Endodermal cell (in vitro differentiated cells): ENCODE measurements at regions not wholly inside any gene's neighbourhood (a gene's known extent, or its start where the extent isn't known, plus 50 kb on each side); places are given as distances from the start of the nearest gene placed in this dataset.
"Not testable (repeated sequence)": the region's sequence is repeated elsewhere in the genome, so short reads cannot be mapped to it uniquely, and the experiment has no call there.

Source experiments
- DNase-seq: peaks from one replicate; pipeline ENCODE4 v3.0.0-alpha.2; 2017
- H3K27ac ChIP-seq: 2 replicates; pipeline ENCODE4 v1.5.1; 2013; ENCODE audit warnings: mild to moderate bottlenecking, low read depth, low read length, moderate library complexity
- H3K27me3 ChIP-seq: 2 replicates; pipeline ENCODE4 v1.6.1; 2013; ENCODE audit warnings: mild to moderate bottlenecking, low read length, moderate library complexity; ENCODE audit not compliant: insufficient read depth, control insufficient read depth, poor library complexity, severe bottlenecking
- H3K36me3 ChIP-seq: 2 replicates; pipeline ENCODE4 v1.7.0; 2013; ENCODE audit warnings: mild to moderate bottlenecking, low read length, moderate library complexity; ENCODE audit not compliant: control insufficient read depth, insufficient read depth
- H3K4me1 ChIP-seq: one replicate; pipeline ENCODE4 v1.7.0; 2013; ENCODE audit warnings: low read length; ENCODE audit not compliant: control insufficient read depth, insufficient read depth
- H3K4me3 ChIP-seq: 2 replicates; pipeline ENCODE4 v1.5.1; 2013; ENCODE audit warnings: mild to moderate bottlenecking, low read length, moderate library complexity
- H3K9ac ChIP-seq: 2 replicates; pipeline ENCODE4 v1.6.1; 2013; ENCODE audit warnings: mild to moderate bottlenecking, low read length, moderate library complexity; ENCODE audit not compliant: poor library complexity, severe bottlenecking; ENCODE audit errors: extremely low read depth
- H3K9me3 ChIP-seq: 2 replicates; pipeline ENCODE4 v1.6.1; 2013; ENCODE audit warnings: mild to moderate bottlenecking, low read length, moderate library complexity; ENCODE audit not compliant: control insufficient read depth
- H3K27ac Mint-ChIP-seq: 2 replicates; pipeline ENCODE4 v1.8.0; 2020; ENCODE audit warnings: mixed read lengths
- H3K27me3 Mint-ChIP-seq: 2 replicates; pipeline ENCODE4 v1.8.0; 2021; ENCODE audit warnings: mild to moderate bottlenecking, mixed read lengths; ENCODE audit not compliant: insufficient read depth
- H3K36me3 Mint-ChIP-seq: 2 replicates; pipeline ENCODE4 v1.8.0; 2020; ENCODE audit warnings: low read depth, mixed read lengths
- H3K4me1 Mint-ChIP-seq: 2 replicates; pipeline ENCODE4 v1.8.0; 2020; ENCODE audit warnings: mixed read lengths
- H3K4me3 Mint-ChIP-seq: 2 replicates; pipeline ENCODE4 v1.8.0; 2020; ENCODE audit warnings: mild to moderate bottlenecking, moderate library complexity, mixed read lengths
- H3K9me3 Mint-ChIP-seq: 2 replicates; pipeline ENCODE4 v1.8.0; 2020; ENCODE audit warnings: mild to moderate bottlenecking, mixed read lengths
- CTCF ChIP-seq: fragments of 200-600 bp; sonication (generic); conservative IDR thresholded peaks from 2 replicates; pipeline ENCODE4 v1.5.0; 2021; ENCODE audit warnings: antibody characterized with exemption, mild to moderate bottlenecking
- WGBS, 2 experiments: methylation state at CpG; one replicate each; pipeline versions ENCODE4 v1.1.5 to v1.1.7; 2013; ENCODE audit warnings: missing lambda C conversion rate in 2 of 2, mixed read lengths in 1 of 2; ENCODE audit not compliant: insufficient coverage in 1 of 2, insufficient read length in 1 of 2; 5-methylcytosine and 5-hydroxymethylcytosine counted together

GRCh38 chr2:65605058-65605742 is 172.8 kb upstream of the SPRED2 start:
- H3K27me3 Mint-ChIP-seq: peaks cover 10% of the 10 kb centered on the region
- peaks cover 10% of the 10 kb centered on the region for H3K36me3 Mint-ChIP-seq
- H3K4me1 ChIP-seq: no peaks in the 10 kb centered on the region
- H3K9me3 ChIP-seq: no peaks in the 10 kb centered on the region
- no peak overlapping the region for H3K4me3 ChIP-seq
- H3K36me3 ChIP-seq: no peaks in the 10 kb centered on the region
- H3K4me3 Mint-ChIP-seq: no peak overlapping the region
- H3K27ac Mint-ChIP-seq: no peak overlapping the region
- no peak overlapping the region for H3K9ac ChIP-seq
- DNase-seq: peak; percentile 41
- WGBS, 2 experiments: 85% methylated on average over 4 of the region's 4 CpGs; no CpG with 5 or more reads in 1 of the 2 experiments
- H3K4me1 Mint-ChIP-seq: peaks cover 26% of the 10 kb centered on the region
- TF ChIP-seq CTCF: no peak
- peak overlapping the region; percentile 17 for H3K27ac ChIP-seq
- peaks cover 12% of the 10 kb centered on the region for H3K9me3 Mint-ChIP-seq
- H3K27me3 ChIP-seq: no peaks in the 10 kb centered on the region

GRCh38 chr2:65604246-65604645 is 171.8 kb upstream of the SPRED2 start:
- 90 to 100% methylated on average over 2 to 4 of the region's 4 CpGs for WGBS, 2 experiments
- Mint-ChIP-seq H3K36me3 (peaks cover 10% of the 10 kb centered on the region), H3K4me3 (no peak overlapping the region), H3K27me3 (peaks cover 9% of the 10 kb centered on the region), H3K27ac (no peak overlapping the region), H3K9me3 (peaks cover 13% of the 10 kb centered on the region), H3K4me1 (peaks cover 31% of the 10 kb centered on the region)
- Histone ChIP-seq H3K4me1 (no peaks in the 10 kb centered on the region), H3K4me3 (no peak overlapping the region), H3K9ac (no peak overlapping the region), H3K27me3 (no peaks in the 10 kb centered on the region), H3K27ac (no peak overlapping the region), H3K36me3 (no peaks in the 10 kb centered on the region), H3K9me3 (no peaks in the 10 kb centered on the region)
- DNase-seq: peak; percentile 35
- no peak for TF ChIP-seq CTCF

GRCh38 chr2:65602603-65603235 is 170.3 kb upstream of the SPRED2 start:
- no peak overlapping the region for H3K4me3 ChIP-seq
- Mint-ChIP-seq H3K27ac (no peak overlapping the region), H3K4me1 (peaks cover 21% of the 10 kb centered on the region), H3K4me3 (no peak overlapping the region), H3K9me3 (peaks cover 13% of the 10 kb centered on the region), H3K27me3 (peaks cover 3% of the 10 kb centered on the region), H3K36me3 (peaks cover 10% of the 10 kb centered on the region)
- no peaks in the 10 kb centered on the region for H3K27me3 ChIP-seq
- H3K9ac ChIP-seq: no peak overlapping the region
- H3K27ac ChIP-seq: no peak overlapping the region
- H3K36me3 ChIP-seq: no peaks in the 10 kb centered on the region
- no peak for DNase-seq
- no peak for TF ChIP-seq CTCF
- WGBS, 2 experiments: 92 to 93% methylated on average over 4 of the region's 4 CpGs
- no peaks in the 10 kb centered on the region for H3K9me3 ChIP-seq
- H3K4me1 ChIP-seq: no peaks in the 10 kb centered on the region

GRCh38 chr2:65600871-65601270 is 168.5 kb upstream of the SPRED2 start:
- not testable (repeated sequence) for H3K27me3 Mint-ChIP-seq, H3K9ac ChIP-seq, H3K27me3 ChIP-seq, DNase-seq, H3K4me3 ChIP-seq, H3K27ac Mint-ChIP-seq, H3K9me3 ChIP-seq, H3K4me1 ChIP-seq, H3K4me3 Mint-ChIP-seq, H3K27ac ChIP-seq, H3K36me3 ChIP-seq
- peaks cover 16% of the 10 kb centered on the region for H3K4me1 Mint-ChIP-seq
- H3K9me3 Mint-ChIP-seq: peaks cover 13% of the 10 kb centered on the region
- WGBS, 2 experiments: 93 to 100% methylated on average over 1 to 19 of the region's 33 CpGs
- H3K36me3 Mint-ChIP-seq: peaks cover 10% of the 10 kb centered on the region

- H3K4me3 ChIP-seq, H3K27me3 Mint-ChIP-seq, H3K9ac ChIP-seq, H3K27ac ChIP-seq, H3K27ac Mint-ChIP-seq, H3K4me3 Mint-ChIP-seq, H3K27me3 ChIP-seq, H3K4me1 ChIP-seq, H3K36me3 ChIP-seq, DNase-seq, H3K9me3 ChIP-seq: not testable (repeated sequence)
- H3K4me1 Mint-ChIP-seq: peaks cover 13% of the 10 kb centered on the region
- H3K9me3 Mint-ChIP-seq: peaks cover 13% of the 10 kb centered on the region
- no CpG with 5 or more reads among the region's 26 CpGs for WGBS, 2 experiments
- peaks cover 10% of the 10 kb centered on the region for H3K36me3 Mint-ChIP-seq
These were observed 168.0 kb upstream of the SPRED2 start for GRCh38 chr2:65600351-65600750.
